ENCODE measurements at regions not wholly inside any gene's neighbourhood (a gene's known extent, or its start where the extent isn't known, plus 50 kb on each side); places are given as distances from the start of the nearest gene placed in this dataset.

GRCh38 chr4:111635646-111636045 lies 509.6 kb upstream of the FAM241A start:
- in situ Hi-C loops (cut with MboI): loop anchor here (25.0 kb wide), 1 partner anchor 998 kb away; no protein-coding TSS in a partner anchor

More at GRCh38 chr4:111635646-111636045, 509.6 kb upstream of the FAM241A start:
- Histone ChIP-seq H3K9me3 (replicated peaks; ENCODE audit: control insufficient read depth, insufficient read depth, low read length) (no peaks in the 10 kb centered on the region), H3K4me2 (ENCODE audit: control insufficient read depth, insufficient read depth) (no peak overlapping the region), H3K9ac (ENCODE audit: control insufficient read depth, insufficient read depth, low read length) (no peak overlapping the region), H3K79me2 (ENCODE audit: control insufficient read depth, insufficient read depth, low read length) (no peaks in the 10 kb centered on the region), H3K4me1 (ENCODE audit: control insufficient read depth, insufficient read depth, low read length) (no peaks in the 10 kb centered on the region), H3K36me3 (ENCODE audit: control insufficient read depth in 2 of 2, insufficient read depth in 2 of 2, low read length in 1 of 2) (no peaks in the 10 kb centered on the region), H3K4me3 (no peak overlapping the region), H3K27ac (ENCODE audit: control insufficient read depth, insufficient read depth) (no peak overlapping the region), H2AFZ (ENCODE audit: control insufficient read depth, low read depth, low read length) (no peak overlapping the region), H4K20me1 (ENCODE audit: control insufficient read depth, insufficient read depth) (no peaks in the 10 kb centered on the region), H3K27me3 (replicated peaks in 1 of 2; ENCODE audit: control insufficient read depth in 2 of 2, insufficient read depth in 2 of 2, low read length in 1 of 2) (no peaks in the 10 kb centered on the region; a peak in 1 of 4 replicates)
- CTCF ChIA-PET: interaction anchor here (0.9 to 1.3 kb wide), 3 partner anchors 219 to 309 kb away, joined by 4 to 5 read pairs (median 5); no protein-coding TSS in a partner anchor
- FAIRE-seq: no peak
- RAD21 ChIA-PET (ENCODE audit: unreplicated experiment): interaction anchor here (1.4 kb wide), 1 partner anchor 306 kb away, joined by 5 read pairs; no protein-coding TSS in a partner anchor
- no peak for DNase-seq (ENCODE audit: low read depth, low spot score)
- 0% methylated on average over 1 of the region's 1 CpG for WGBS (ENCODE audit: insufficient coverage, insufficient replicate concordance, low lambda C conversion rate, missing lambda C conversion rate)
- SMC1A ChIA-PET (ENCODE audit: uncharacterized antibody, unreplicated experiment): interaction anchor here (0.6 to 1.5 kb wide), 4 partner anchors 30 to 396 kb away, joined by 3 to 6 read pairs (median 4); no protein-coding TSS in a partner anchor
- POLR2A ChIA-PET: no interaction called here
- BruUV-seq (replicated peaks): no TSS peak
- TF ChIP-seq NRF1 (conservative IDR thresholded peaks at IDR 0.05; ENCODE audit: low read depth, low read length) (no peak), GABPA (IDR thresholded peaks at IDR 0.05; ENCODE audit: low read depth) (no peak), SREBF2 (IDR thresholded peaks at IDR 0.05; ENCODE audit: low read length) (no peak), ZNF274 (IDR thresholded peaks at IDR 0.05; ENCODE audit: insufficient read depth, insufficient read length) (no peak), RFX5 (IDR thresholded peaks at IDR 0.05; ENCODE audit: low read depth, low read length) (no peak), ZNF687 (IDR thresholded peaks at IDR 0.05) (no peak)
- intact Hi-C loops (cut with micrococcal nuclease; ENCODE audit: unreplicated experiment): loop anchor here (10.0 kb wide), 2 partner anchors 471 to 501 kb away; no protein-coding TSS in a partner anchor
- no peak for ATAC-seq
